Activated CD4-positive, alpha-beta T cell treated with anti-CD3 and anti-CD28 coated beads for 4 hours (primary cell): ENCODE measurements at regions not wholly inside any gene's neighbourhood (a gene's known extent, or its start where the extent isn't known, plus 50 kb on each side); places are given as distances from the start of the nearest gene placed in this dataset.
"Not testable (repeated sequence)": the region's sequence is repeated elsewhere in the genome, so short reads cannot be mapped to it uniquely, and the experiment has no call there.

Source experiments
- DNase-seq, 2 donors: peaks; one replicate each; pipeline ENCODE4 v3.0.0-alpha.2; 2020

DNA sequence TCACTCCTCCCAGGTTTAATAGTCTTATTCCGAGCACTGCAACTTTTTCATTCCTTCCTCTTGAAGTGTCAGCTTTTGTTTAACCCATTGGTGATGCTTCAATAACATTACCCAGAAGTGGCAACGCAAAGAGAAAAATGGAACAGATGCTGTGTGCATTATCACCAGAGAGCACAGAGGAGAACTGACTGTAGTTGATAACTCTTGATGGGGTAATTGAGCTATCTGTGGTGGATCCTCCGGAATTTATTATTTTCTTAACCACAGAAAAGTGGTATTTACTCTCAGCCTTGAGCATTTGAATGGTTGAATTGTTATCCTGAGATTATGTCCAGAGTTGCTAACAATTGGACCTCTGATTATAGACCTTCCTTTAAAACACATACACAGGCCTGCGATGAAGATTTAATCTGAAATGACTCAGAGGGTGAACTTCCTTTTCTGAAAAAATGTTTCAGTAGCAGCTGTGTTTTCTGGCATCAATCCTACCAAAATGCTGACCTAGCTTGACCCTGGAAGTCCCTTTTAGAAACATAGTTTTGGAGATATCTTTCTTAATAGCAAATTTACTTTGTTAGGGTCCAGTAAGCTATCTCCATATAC, 1584.4 kb upstream of the LRRTM3 start:
- no peak for DNase-seq

DNA sequence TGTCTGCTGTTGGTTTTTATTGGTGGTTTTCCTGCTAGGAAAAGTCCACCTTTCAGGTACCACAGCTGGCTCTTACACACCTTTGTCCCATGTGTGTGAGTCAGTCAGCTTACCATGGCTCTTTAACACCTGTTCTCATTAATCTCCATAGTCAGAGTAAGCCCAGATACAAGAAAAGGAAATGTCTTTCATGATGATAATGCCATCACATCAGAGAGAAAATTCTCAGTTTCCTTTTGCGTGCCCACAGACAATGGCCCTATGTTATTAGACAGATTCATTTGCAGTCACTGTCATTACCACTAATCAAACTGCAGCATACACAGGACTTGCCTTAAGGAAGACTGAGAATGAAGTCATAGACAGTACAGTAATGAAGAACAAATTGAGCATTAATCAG, 1583.6 kb upstream of the LRRTM3 start:
- DNase-seq = no peak

DNA sequence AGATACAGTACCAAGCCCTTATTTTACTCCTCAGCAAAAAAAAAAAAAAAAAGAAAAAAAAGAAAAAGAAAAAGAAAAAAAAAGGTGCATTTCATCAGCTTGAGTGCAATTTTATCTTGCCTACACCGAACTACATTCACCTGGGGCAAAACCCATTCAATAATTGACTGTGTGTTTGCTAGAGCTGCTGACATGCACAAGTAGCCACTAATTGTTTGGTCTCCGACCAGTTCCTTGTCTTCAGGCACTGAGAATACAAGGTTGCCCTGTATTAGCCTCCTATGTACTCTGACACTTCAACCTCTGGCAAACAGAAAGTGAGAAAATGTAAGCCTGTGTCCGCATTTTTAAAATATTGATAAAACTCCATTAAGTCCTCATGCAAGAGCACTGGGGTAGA, 1579.4 kb upstream of the LRRTM3 start:
- DNase-seq = no peak

DNA sequence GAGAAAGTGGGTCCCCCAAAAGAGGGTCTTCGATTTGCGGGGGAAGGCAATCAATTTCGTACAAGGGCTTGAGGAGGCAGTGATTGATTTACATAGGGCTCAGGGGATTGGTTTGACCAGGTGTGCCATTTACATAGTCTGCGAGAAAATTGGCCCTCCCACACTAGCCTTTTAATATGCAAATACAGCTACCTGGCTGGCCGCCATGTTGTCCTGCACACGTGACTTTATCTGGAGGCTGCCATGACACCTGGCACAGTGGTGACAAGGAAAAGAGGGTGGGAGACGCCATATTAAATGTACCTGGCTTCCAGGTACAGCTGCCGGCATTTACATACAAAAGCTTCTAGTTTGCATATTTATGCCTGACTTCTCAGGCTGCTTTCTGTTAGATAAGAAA, 1577.2 kb upstream of the LRRTM3 start:
- no peak for DNase-seq

DNA sequence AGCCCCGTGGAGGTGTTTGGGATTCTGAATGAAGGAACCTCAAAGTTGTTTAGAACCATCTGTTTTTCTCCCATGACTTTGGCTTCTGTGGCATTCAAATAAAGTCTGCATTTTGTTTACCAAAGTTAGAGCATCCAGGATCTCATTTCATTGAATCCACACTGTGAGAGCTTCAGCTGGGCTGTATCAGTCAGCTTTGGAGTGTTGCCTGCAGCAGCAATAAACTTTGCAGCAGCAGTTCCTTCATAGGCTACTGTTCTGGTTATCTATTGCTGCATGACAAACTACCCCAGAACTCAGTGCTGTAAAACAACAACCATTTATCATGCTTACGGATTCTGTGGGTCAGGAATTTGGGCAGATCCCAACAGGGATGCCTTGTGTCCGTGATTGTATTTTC, 1575.2 kb upstream of the LRRTM3 start:
- DNase-seq = no peak

DNA sequence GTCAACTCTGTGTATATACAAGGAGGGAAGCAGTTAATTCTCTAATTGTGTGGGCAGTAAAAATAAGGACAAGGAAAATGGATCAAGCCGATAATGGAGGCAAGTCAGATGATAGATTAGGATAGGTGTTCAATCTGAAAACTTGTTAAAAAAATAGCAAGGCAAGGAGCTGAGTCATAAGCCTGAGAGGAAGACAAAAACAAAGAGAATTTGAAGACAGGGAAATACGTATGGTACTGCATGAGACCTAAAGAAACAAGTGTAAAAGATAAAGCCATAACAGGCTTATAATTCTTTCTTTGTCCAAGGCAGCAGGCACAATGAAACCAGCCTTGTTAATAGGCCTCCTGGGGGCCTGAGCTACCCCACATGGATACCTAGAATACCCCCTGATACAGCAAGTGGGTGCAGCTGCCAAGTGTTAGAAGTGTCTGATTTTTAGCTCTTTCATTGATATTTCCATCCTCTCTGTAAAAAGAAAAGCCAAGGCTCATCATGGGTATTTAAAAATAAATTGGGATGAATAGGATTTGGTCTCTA, 1570.6 kb upstream of the LRRTM3 start:
- no peak for DNase-seq

DNA sequence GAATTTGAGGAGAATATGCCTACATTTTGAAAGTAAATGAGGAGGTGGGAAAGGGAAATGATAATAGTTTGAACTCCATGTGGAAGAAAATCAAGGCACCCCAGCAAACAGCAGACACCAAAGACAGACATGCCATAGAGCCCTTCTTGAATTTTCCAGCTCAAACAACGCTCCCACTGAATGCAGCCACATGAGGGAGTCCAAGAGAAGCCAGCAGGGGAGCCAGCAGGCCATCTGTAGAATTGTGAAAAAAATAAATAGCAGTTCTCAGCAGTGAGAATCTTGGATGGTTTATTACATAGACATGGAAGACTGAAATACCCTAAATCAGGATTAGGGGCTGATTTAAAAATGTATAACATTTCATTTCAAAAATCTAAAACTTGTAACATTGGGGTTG, 1567.3 kb upstream of the LRRTM3 start:
- DNase-seq = no peak

DNA sequence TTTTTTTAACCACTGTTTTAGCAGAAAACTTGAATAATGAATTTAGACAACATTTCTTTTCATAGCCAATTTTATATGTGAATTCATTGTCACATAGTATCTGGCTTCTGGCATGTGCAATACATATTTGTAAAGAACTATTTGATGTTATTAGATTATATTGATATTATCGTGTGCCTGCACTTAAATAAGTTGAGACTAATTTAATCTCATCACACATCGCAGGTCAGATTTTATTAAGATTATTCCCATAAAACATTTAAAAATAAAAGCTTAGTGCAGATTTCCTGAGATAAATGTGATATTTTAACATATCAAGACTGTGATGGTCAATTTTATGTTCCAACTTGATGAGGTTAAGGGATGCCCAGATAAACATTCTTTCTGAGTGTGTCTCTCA, 1565.3 kb upstream of the LRRTM3 start:
- DNase-seq = no peak

DNA sequence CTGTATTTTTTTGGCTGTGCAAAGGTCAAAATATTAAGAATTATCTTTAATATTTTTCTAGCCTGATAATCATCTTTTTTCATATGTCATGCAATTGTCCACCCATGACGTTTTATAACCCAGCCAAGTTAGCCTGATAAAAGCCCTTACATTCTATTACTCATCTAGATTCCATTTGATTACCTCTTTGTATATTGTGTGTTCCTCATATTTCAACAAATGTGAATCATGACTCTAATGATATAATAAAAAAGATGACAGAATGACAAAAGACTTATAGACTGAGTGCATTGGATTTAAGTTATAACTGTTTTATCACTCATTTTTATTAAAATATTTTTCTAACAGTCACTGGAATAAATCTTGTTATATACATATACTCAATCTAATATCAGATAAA, 1560.0 kb upstream of the LRRTM3 start:
- DNase-seq = no peak

DNA sequence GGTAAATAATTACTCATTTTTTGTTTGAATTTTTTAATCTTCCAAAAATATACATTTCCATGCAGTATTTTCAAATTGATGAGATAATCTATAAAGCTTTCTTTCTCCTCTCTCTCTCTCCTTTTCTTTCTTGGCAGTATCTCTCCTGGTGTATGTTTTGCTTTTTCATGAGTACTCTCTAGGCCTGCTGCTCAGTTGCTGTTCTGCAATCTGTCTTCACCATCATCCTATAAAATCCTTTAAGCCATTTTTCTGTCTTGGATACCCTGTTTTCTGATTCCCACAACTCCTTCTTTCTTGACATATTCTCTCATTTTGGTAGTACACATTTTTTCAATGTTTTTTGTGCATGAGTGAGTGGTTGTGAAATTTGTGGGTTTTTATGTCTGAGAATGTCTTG, 1558.1 kb upstream of the LRRTM3 start:
- no peak for DNase-seq

DNA sequence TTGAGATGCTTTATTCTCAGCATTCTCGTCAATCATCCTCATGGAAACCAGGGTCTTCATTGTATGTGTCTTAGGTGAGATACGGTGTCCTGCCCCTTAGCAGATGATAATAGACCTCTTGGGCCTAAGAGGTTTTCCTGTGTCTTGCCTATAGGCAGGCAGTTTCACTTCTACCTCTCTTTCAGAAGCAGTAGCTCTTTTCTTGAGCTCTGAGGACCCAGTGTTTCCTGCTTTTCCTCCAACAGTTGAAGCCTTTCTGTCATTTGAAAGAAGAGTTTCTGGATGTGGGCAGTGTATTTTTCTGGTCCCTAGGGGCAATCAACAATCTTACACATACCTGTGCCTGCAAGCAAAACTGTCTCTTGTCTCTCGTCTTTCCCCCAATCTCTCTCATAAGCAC, 1550.3 kb upstream of the LRRTM3 start:
- no peak for DNase-seq

DNA sequence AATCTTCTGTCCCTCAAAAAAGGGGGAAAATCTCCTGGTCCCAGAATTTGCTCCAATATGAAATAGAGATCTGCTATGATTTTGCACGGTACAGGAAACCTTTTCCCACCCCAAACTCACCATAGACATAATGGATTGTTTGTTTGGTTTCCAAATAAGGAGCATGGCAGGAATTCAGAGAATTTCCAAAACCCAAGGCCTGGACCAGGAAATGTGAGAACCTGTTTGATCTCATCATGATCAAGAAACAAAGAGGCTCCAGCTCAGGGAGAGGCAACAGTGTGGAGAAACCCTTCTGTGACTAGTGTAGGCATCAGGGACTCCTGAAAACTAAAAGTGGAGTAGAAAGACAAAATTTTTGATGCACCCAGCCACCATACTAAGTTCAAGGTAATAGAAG, 1548.1 kb upstream of the LRRTM3 start:
- DNase-seq = no peak

DNA sequence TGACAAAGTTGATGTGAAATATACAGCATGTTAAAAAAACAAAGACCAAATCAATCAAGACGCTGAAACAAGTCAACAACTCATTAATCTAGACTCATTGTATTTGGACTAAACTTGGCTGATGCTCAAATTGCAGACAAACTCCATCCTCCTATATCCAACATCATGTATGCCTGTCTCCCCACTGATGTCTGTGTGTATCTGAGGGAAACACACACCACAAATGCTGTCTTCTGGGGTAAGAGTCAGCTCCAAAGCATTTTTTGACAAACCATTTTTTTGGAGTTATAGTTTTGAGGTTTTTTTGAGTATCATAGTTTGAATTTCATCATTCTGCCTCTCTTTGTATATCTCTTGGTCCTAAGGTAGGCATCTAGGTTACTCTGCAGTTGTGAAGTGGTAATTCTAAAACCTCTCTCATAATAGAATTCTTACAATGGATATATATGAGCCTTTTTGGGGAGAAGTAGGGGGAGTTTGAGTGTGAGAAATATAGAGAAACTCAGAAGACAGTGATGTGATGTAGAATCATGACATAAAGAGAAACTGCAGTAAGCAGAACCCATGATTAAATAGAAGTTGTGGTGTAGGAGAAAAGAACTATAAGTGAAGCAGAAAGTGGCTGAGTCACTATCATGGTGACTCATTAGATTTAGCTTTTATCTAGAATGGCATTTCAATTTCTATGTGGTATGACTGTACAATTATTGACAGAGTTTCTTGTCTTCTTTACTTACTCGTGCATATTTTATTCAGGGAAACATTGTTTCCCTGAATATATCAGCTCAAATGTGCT, 1531.1 kb upstream of the LRRTM3 start:
- DNase-seq = no peak

DNA sequence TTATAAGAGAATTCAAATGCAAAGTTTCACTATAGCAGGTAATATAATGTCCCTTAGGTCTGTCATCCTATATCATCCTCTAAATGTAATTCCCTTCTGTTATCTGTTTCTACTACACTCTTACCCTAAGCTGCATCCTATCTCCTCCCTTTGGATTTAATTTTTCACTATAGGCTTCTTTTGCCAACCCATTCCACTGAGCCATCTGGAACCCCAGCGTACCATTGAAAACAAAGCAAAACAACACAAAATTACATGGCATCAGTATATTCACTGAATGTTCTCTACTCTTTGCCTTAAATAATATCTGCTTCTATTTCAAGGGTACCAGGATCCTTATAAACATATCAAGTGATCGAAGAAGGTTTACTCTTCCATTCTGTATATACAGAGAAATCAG, 1530.2 kb upstream of the LRRTM3 start:
- DNase-seq = no peak

DNA sequence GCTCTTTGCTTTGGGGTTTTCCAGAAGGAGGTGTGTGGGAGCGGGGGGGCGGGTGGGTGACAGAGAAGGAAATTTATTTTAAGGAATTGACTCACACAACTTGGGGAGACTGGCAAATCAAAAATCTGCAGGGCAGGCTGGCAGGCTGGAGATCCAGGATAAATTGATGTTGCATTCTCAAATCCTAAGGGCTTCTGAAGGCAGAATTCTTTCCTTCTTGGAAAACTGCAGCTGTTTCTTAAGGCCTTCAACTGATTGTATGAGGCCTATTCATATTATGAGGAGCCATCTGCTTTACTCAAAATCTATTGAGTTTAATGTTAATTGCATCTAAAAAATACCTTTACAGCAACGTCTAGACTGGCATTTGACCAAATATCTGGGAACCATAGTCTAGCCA, 1528.8 kb upstream of the LRRTM3 start:
- no peak for DNase-seq

DNA sequence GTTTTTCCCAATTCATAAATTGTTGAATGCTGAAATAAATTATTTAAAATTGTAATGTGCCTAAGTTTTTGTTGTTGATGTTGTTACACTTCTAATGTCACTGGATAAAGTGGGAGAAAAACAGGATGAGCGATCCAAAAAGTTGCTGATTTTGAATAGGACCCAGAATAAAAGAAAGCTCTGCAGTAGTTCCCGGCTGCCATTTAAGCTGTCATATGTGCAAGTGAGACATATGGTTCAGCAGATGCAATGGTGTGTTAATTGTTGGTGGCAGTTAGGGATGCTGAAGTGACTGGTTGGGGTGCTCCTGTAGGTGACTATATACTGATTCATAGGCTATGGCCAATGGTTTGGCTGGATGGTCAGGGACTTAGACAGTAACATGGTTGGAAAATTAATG, 1517.4 kb upstream of the LRRTM3 start:
- DNase-seq = no peak

DNA sequence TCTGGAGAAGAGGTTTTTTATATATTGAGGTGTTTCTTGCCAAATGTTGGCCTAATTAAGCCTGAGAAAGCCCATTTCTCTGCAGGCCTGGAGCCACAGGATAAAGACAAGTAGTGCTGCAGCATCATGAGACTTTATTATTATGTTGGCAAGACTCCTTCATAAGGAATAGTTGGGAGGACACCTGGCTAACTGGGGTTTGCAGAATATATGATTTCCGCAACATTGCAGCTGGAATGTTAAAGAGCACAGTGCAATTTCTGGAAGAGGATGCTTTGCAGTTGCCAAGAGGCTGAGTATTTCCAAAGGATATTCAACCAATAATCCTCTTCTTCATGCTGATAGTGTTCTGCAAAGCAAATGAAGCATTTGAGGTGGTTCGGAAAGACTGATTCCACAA, 1512.8 kb upstream of the LRRTM3 start:
- DNase-seq = no peak

DNA sequence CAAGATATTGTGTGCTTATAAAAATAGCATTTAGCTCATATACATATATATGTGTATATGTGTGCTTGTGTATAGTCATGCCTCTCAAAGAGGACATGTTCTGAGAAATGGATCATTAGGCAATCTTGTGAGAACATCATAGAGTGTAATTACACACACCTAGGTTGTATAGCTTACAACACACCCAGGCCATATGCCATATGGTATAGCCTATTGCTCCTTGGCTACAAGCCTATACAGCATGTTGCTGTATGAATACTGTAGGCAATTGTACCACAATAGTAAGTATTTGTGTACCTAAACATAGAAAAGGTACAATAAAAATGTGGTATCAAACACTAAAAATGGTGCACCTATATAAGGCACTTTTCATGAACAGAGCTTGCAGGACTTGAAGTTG, 1510.5 kb upstream of the LRRTM3 start:
- no peak for DNase-seq

DNA sequence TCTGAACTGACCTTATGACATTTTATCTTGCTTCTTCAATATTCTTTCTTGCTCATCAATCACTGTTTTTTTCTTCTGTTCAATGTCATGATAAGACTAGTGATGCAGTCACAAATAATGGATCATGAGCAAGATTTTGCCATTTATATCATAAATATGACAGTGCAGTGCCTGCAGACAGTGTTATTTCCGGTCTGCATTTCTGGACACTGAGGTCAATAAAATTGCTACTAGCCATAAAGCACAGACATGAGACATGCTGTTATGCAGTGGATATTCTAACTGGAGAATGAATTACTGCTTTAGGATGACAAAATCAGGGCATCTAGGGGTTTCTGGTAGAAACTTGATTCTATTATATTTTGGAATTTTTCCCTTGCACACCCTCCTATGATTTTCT, 1509.7 kb upstream of the LRRTM3 start:
- DNase-seq = no peak

DNA sequence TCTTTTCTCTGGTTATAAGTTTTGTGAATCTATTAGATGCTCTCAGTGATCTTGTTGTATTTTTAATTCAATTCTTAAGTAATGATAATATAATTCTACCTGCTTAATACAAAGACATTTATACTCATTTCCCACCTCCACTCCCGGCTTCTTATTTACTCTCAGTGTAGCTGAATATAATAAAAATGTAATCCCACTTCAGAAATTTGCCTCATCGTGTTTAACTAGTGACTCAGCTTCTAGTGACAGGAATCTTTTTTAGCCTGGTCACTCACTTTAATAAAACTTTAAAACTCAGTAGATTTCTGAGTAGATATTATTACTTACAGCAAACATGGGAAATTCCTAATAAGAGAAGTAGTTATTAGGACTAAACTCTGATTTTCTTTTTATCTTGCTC, 1506.2 kb upstream of the LRRTM3 start:
- no peak for DNase-seq

DNA sequence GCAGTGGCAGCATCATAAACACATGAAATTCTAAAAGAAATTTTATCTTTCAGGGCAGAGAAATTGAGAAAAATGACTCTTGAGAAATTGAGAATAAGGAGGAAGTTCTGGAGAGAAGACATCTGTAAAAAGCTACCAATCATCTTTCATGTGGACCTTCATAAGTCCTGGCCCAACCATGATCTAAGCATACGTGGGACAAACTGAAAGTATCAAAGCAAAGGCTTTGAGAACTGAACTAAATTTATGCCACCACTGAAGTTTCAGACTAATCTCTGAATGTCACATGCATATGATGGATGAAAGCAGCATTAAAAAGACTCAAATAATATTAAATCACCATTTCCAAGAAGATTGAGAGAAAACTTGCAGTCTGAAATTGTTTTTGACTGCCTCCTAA, 1502.8 kb upstream of the LRRTM3 start:
- DNase-seq = no peak

DNA sequence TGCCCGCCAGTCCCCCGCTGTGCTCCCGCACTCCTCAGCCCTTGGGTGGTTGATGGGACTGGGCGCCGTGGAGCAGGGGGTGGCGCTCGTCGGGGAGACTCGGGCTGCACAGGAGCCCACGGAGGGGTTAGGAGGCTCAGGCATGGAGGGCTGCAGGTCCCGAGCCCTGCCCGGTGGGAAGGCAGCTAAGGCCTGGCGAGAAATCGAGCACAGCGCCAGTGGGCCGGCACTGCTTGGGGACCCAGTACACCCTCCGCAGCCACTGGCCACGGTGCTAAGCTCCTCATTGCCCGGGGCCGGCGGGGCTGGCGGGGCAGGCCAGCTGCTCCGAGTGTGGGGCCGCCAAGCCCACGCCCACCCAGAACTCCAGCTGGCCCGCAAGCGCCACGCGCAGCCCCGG, 1496.5 kb upstream of the LRRTM3 start:
- not testable (repeated sequence) for DNase-seq

DNA sequence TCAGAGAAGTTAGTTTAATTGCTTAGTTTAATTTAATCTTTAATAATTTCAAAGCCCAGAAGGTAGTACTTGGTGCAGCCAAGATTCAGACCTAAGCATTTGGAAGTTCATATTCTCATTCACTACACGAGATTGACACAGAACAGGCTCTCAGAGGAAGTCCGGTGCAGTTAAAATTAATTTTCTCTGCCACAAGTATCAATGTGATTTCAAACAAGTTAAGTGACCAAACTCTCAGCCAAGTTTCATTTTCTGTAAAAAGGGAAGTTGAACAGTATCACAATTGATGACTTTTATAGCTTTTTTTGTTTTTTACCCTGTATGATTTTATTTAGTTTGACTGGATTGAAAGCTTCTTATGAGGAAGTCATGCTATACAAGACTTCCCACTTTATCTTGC, 1494.9 kb upstream of the LRRTM3 start:
- no peak for DNase-seq

DNA sequence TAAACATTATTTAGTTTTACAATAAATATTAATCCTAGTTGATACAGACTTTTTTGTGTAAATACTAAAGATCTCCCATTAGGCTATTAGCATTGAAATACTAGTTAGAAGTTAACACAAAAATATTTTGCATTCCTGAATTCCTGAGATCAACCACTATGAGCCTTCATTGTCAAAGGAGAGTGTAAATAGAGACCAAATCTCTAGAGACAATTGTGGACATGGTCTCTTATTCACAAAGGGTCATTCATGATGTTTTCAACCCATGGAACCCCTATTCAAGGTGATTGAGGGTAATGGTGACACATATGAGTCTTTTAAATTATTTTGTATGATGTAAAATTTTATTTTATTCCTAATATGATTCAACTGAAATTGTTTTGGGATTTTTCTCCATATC, 1454.8 kb upstream of the LRRTM3 start:
- DNase-seq = no peak

DNA sequence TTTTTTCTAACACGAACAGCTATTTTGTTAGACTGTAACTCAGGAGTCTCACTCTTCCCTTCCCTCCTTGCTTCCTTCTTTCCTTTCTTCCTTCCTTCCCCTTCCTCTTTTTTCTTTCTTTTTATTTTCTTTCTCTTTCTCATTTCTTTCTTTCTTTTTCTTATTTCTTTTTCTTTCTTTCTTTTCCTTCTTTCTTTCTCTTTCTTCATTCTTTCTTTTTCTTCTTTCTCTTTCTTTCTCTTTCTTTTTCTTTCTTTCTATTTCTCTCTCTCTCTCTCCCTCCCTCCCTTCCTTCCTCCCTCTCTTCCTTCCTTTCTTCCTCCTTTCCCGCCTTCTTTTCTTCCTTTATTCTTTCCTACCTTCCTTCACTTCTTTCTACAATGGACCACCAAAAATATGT, 1443.0 kb upstream of the LRRTM3 start:
- DNase-seq = no peak
